ENCODE measurements at regions not wholly inside any gene's neighbourhood (a gene's known extent, or its start where the extent isn't known, plus 50 kb on each side); places are given as distances from the start of the nearest gene placed in this dataset.
"Not testable (repeated sequence)": the region's sequence is repeated elsewhere in the genome, so short reads cannot be mapped to it uniquely, and the experiment has no call there.

GRCh38 chr3:116512281-116512680 lies 67.0 kb upstream of the LSAMP start:
- DNase-seq (ENCODE audit: low spot score), result no peak
- in situ Hi-C loops (cut with MboI; ENCODE audit: low pct_unique_long_range_greater_than_20kb, low sequenced_read_pairs, unreplicated experiment), result no loop called here

GRCh38 chr3:116512931-116513330 lies 67.6 kb upstream of the LSAMP start:
- no peak for TF ChIP-seq CTCF (IDR thresholded peaks at IDR 0.05; ENCODE audit: extremely low read depth, insufficient read depth, missing control alignments)
- in situ Hi-C loops (cut with MboI; ENCODE audit: low pct_unique_long_range_greater_than_20kb, low sequenced_read_pairs, unreplicated experiment), result no loop called here
- no peak for DNase-seq (ENCODE audit: low spot score)

More at GRCh38 chr3:116512281-116512680, 67.0 kb upstream of the LSAMP start:
- no peak for TF ChIP-seq CTCF (IDR thresholded peaks at IDR 0.05; ENCODE audit: extremely low read depth, insufficient read depth, missing control alignments)

- TF ChIP-seq CTCF (IDR thresholded peaks at IDR 0.05; ENCODE audit: extremely low read depth, insufficient read depth, missing control alignments), result no peak
- in situ Hi-C loops (cut with MboI; ENCODE audit: low pct_unique_long_range_greater_than_20kb, low sequenced_read_pairs, unreplicated experiment), result no loop called here
Observed at GRCh38 chr3:116515973-116516372, 70.7 kb upstream of the LSAMP start.

GRCh38 chr3:116517308-116517707 lies 72.0 kb upstream of the LSAMP start:
- peak; percentile 35 for DNase-seq (ENCODE audit: low spot score)
- in situ Hi-C loops (cut with MboI; ENCODE audit: low pct_unique_long_range_greater_than_20kb, low sequenced_read_pairs, unreplicated experiment), result no loop called here
- TF ChIP-seq CTCF (IDR thresholded peaks at IDR 0.05; ENCODE audit: extremely low read depth, insufficient read depth, missing control alignments), result peak; percentile 40

More at GRCh38 chr3:116515973-116516372, 70.7 kb upstream of the LSAMP start:
- no peak for DNase-seq (ENCODE audit: low spot score)

GRCh38 chr3:116519101-116519500 lies 73.8 kb upstream of the LSAMP start:
- DNase-seq (ENCODE audit: low spot score); in situ Hi-C loops (cut with MboI; ENCODE audit: low pct_unique_long_range_greater_than_20kb, low sequenced_read_pairs, unreplicated experiment): not testable (repeated sequence)

GRCh38 chr3:116519823-116520222 lies 74.5 kb upstream of the LSAMP start:
- DNase-seq (ENCODE audit: low spot score); in situ Hi-C loops (cut with MboI; ENCODE audit: low pct_unique_long_range_greater_than_20kb, low sequenced_read_pairs, unreplicated experiment): not testable (repeated sequence)

GRCh38 chr3:116524453-116525210 lies 79.3 kb upstream of the LSAMP start:
- no peak for DNase-seq (ENCODE audit: low spot score)
- no peak for TF ChIP-seq CTCF (IDR thresholded peaks at IDR 0.05; ENCODE audit: extremely low read depth, insufficient read depth, missing control alignments)
- in situ Hi-C loops (cut with MboI; ENCODE audit: low pct_unique_long_range_greater_than_20kb, low sequenced_read_pairs, unreplicated experiment), result no loop called here
